GM18867 (cell line): ENCODE measurements at regions not wholly inside any gene's neighbourhood (a gene's known extent, or its start where the extent isn't known, plus 50 kb on each side); places are given as distances from the start of the nearest gene placed in this dataset.
"Not testable (repeated sequence)": the region's sequence is repeated elsewhere in the genome, so short reads cannot be mapped to it uniquely, and the experiment has no call there.

Source experiments
- ATAC-seq: cut with Tn5 transposase; IDR thresholded peaks from one replicate; pipeline ENCODE4 v1.9.1; 2021; ENCODE audit warnings: mild to moderate bottlenecking, moderate library complexity; ENCODE audit not compliant: unreplicated experiment

DNA sequence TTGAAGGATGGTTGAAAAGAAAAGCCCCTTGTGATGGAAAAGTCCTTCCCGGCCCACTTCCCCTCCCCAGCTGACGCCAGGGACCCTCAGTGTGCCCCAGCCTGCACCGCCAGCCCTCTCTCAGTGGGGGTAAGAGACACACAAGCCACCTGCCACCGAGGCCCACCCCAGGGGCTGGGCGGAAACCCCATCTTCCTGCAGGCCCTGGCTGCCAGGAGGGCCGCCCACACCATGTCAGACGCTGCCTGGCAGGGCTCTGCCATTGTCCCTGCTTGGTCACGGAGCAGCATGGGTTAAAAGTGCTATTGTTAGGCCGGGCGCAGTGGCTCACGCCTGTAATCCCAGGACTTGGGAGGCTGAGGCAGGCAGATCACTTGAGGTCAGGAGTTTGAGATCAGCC, 142.0 kb upstream of the ZNF469 start:
- not testable (repeated sequence) for ATAC-seq

DNA sequence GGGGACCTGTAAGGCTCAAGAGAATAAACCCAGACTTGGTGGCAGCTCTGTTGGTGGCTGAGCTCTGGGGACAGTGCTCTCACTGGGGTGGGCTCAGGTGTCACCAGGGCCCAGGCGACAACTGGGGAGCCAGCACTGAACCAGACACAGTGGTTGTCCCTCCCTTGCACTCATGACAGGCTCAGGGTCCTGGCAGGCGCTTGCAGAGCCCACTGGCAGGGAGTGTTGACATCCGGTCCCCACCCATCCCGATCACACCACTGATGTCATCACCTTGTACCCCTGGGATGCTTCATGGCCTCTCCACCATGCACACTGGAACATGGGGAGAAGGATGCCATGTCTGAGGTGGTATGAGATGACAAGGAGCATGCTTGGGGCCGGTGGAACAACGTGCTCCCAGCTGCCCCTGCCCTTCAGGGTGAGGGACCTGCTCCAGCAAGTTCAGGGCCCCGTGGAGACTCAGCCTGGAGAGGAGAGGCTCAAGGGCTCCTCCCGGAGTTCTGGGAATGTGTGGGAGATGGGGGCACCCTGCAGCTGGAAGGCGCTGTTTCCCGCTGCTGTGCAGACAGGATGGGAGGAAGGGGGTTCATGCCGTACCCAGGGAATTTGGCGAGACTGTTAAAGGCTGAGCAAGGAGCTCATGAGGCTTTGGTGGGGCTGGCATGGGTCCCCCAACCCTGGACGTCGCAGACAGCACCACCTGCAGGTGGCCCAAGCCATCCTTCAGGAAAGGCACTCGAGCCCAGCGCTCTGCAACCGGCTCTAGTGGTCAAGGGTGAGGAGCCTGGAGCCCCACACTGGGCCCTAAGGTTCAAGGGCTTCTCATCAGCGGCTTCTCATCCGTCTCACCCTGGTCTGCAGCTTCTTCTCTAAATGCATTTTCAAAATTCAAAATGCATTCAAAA, 141.1 kb upstream of the ZNF469 start:
- ATAC-seq: not testable (repeated sequence)

GRCh38 chr16:88242312-88243295, 140.2 kb upstream of the ZNF469 start:
- not testable (repeated sequence) for ATAC-seq

DNA sequence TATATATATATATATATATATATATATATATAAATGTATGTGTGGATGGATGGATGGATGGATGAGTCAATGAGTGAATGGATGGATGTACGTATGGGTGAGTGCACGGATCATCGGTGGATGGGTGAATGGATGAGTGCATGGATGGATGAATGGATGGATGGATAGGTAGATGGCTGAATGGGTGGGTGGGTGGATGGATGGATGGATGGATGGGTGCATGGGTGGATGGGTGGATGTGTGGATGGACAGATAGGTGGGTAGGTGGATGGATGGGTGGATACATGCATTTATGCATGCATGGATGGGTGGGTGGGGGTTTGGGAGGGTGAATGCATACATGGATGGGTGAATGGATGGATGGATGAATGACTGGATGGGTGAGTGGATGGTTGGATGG, 138.8 kb upstream of the ZNF469 start:
- not testable (repeated sequence) for ATAC-seq

- not testable (repeated sequence) for ATAC-seq
Measured at GRCh38 chr16:88245241-88246081, 137.3 kb upstream of the ZNF469 start.

DNA sequence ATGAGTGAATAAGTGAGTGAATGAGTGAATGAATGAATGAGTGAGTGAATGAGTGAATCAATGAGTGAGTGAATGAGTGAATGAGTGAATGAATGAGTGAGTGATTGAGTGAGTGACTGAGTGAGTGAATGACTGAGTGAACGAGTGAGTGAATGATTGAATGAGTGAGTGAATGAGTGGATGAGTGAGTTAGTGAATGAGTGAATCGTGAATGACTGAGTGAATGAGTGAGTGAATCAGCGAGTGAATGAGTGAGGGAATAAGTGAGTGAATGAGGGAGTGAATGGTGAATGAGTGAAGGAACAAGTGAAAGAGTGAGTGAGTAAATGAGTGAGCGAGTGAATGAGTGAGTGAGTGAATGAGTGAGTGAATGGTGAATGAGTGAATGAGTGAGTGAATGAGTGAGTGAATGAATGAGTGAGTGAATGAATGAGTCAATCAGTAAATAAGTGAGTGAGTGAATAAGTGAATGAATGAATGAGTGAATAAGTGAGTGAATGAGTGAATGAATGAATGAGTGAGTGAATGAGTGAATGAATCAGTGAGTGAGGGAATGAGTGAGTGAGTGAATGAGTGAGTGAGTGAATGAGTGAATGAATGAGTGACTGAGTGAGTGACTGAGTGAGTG, 135.7 kb upstream of the ZNF469 start:
- not testable (repeated sequence) for ATAC-seq

DNA sequence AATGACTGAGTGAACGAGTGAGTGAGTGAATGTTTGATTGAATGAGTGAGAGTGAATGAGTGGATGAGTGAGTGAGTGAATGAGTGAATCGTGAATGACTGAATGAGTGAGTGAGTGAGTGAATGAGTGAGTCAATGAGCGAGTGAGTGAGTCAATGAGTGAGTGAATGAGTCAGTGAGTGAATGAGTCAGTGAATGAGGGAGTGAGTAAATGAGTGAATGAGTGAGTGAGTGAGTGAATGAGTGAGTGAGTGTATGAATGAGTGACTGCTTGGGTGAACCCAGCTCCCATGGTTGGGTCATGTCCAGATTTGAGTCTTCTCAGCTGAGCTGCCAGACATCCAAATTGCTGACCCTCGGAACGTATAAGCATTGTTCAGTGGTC, 135.2 kb upstream of the ZNF469 start:
- not testable (repeated sequence) for ATAC-seq

GRCh38 chr16:88248761-88249160, 134.0 kb upstream of the ZNF469 start:
- ATAC-seq: not testable (repeated sequence)

DNA sequence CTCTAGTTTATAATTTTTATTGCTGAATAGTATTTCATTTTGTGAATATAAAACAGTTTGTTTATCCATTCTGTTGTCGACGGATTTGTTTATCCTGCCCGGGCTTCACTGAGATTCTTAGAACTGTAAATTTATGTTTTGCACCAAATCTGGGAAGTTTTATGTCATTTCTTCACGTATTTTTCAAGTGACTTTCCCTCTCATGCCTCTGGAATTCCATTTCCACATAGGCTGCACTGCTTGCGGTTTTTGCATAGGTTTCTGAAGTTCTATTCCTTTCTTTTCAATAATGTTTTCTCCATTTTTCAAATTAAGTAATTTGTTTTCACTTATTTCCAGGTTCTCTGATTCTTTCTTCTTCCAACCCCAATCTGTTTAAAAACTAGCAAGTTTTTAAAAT, 132.4 kb upstream of the ZNF469 start:
- ATAC-seq: not testable (repeated sequence)

DNA sequence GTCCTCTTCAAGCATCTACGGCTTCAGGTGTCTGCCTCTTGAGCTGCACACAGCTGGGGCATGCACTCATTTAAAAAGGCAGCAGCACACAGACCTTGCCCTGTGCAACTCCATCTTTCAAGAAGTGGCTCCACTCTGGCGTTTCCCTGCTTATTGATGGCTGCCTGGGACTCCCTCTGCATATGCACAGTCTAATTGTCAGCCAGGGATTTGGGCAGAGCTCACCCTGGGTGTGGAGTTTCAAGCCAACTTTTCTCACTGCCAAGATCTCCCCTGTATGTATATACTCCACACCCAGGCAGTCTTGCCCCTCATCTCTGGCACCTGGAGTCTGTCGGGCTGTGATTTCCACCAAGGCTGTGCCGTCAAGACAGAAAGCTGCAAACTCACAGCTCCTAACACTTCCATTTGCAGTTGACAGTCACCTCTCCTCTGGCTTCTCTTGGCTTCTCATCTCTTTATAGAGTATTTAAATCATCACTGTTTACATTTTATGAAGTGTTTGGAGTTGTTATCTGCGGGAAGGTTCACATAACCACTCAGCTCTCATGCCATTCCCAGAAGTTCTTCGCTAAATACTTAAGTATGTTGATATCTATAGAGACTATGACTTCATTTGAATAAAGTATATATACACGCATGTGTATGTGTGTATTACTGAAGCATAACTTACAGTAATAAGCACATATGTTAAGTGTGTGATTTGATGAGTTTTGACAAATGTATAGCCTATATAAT, 130.5 kb upstream of the ZNF469 start:
- not testable (repeated sequence) for ATAC-seq

GRCh38 chr16:88258141-88258540, 124.6 kb upstream of the ZNF469 start:
- ATAC-seq: not testable (repeated sequence)

GRCh38 chr16:88258764-88259525, 123.8 kb upstream of the ZNF469 start:
- ATAC-seq: not testable (repeated sequence)

DNA sequence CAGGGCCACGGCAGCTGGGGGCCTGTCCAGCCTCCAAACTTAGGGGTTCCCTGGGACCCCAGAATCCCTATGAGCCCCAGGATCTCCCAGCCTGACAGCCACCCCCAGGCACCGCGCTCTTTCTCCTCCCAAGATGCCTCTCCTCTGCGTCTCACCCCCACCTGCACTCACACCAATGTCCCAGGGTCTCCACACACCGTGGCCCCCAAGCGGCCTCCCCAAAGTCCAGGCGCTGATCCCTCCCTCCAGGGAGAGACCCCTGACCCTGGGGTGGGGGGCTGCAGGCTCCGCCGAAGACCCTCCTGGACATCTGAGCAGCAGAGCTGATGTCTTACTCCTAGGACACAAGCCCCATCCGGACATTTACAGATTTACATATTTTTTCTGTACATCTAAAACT, 123.2 kb upstream of the ZNF469 start:
- ATAC-seq: not testable (repeated sequence)

DNA sequence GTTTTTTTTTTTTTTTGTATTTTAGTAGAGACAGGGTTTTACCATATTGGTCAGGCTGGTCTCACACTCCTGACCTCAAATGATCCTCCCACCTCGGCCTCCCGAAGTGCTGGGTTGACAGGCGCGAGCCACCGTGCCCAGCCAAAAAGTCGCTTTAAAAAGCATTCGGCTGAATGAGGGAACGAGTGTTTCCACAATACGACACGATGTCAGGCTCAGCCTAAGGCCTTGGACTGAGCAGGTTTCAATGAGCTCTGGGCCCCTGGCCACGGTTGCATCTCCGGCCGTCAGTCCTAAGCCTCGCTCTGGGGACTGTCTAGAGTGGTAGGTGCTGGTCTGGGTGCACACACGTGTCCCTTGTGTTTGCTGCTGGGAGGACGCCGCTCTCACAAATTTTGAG, 122.6 kb upstream of the ZNF469 start:
- not testable (repeated sequence) for ATAC-seq

- ATAC-seq: not testable (repeated sequence)
Measured at GRCh38 chr16:88260881-88261665, 121.7 kb upstream of the ZNF469 start.

DNA sequence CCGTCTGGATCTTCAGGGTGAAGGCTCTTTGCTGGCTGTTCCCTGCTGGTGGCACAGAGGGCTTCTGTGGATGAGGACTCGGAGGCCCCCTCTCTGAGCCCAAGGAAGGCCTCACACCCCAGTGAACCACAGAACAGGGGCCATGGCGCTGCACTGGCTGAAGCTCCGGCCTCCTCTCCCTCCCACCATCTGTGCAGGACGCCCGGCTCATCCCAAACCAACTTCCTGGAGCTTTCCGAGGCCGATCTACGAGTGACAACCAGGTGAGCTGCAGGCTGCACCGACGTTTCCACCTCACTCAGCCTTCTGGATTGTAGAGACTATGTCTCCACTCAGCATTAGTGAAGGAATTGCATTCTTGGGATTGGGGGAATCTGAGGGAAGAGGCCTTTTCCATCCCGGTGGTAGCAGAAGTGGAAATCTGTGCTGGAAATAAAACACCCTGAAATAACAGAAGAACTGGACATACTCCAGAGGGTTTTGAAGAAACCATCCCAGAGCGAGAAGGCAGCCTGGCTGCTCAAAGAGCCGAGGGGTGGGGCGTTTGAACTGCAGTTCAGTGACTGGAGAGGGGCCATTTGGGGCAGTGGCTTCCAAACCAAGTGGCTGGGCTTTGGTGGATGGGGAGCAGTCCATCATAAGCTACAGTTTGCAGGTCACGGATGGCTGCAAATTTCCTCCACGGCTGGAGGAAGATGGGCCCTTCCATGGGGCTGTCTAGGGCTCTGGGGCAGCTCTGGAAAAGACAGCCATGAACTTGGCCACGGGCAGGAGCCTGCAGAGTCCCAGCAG, 120.7 kb upstream of the ZNF469 start:
- not testable (repeated sequence) for ATAC-seq
